HepG2 (cell line): ENCODE measurements at regions not wholly inside any gene's neighbourhood (a gene's known extent, or its start where the extent isn't known, plus 50 kb on each side); places are given as distances from the start of the nearest gene placed in this dataset.
A peak's percentile ranks its signal among the peaks of the same experiment; 100 is the strongest.

Source experiments
- AKAP8 ChIP-seq: sonication (generic); formaldehyde crosslinking; IDR thresholded peaks from 2 replicates; pipeline ENCODE4 v1.5.1; 2020; ENCODE audit warnings: mild to moderate bottlenecking, missing genetic modification reagents
- GMEB1 ChIP-seq: sonication (generic); formaldehyde crosslinking; IDR thresholded peaks from 2 replicates; pipeline ENCODE4 v1.5.1; 2020; ENCODE audit warnings: missing genetic modification reagents, mild to moderate bottlenecking, borderline replicate concordance
- HNF1A ChIP-seq, 2 experiments: sonication (generic) in 1 of 2; formaldehyde crosslinking in 1 of 2; IDR thresholded peaks; 2 replicates each; pipeline versions ENCODE4 v1.4.0 to v1.6.1; 2016 to 2020; ENCODE audit warnings: borderline replicate concordance in 1 of 2, low read depth in 1 of 2, mild to moderate bottlenecking in 1 of 2, missing genetic modification reagents in 1 of 2
- HNF4A ChIP-seq: sonication (generic); formaldehyde crosslinking; IDR thresholded peaks from 2 replicates; pipeline ENCODE4 v1.4.0; 2020; ENCODE audit warnings: missing genetic modification reagents
- NRL ChIP-seq: sonication (generic); formaldehyde crosslinking; IDR thresholded peaks from 2 replicates; pipeline ENCODE4 v1.5.0; 2020; ENCODE audit warnings: missing genetic modification reagents, mild to moderate bottlenecking, moderate library complexity, borderline replicate concordance
- PHF5A ChIP-seq: IDR thresholded peaks from one replicate; pipeline ENCODE4 v1.6.1; 2018; ENCODE audit warnings: low read depth, missing genetic modification reagents; ENCODE audit not compliant: unreplicated experiment
- POLR2AphosphoS5 ChIP-seq: IDR thresholded peaks from 2 replicates; pipeline ENCODE4 v1.6.1; 2012; ENCODE audit warnings: low read depth, low read length
- ZBTB34 ChIP-seq: sonication (generic); formaldehyde crosslinking; IDR thresholded peaks from 2 replicates; pipeline ENCODE4 v1.8.0; 2022; ENCODE audit warnings: mild to moderate bottlenecking, missing genetic modification reagents
- ZNF10 ChIP-seq: sonication (generic); formaldehyde crosslinking; IDR thresholded peaks from 2 replicates; pipeline ENCODE4 v1.4.0; 2020; ENCODE audit warnings: mild to moderate bottlenecking, low read depth, missing genetic modification reagents, borderline replicate concordance
- ZNF281 ChIP-seq: sonication (generic); formaldehyde crosslinking; IDR thresholded peaks from 2 replicates; pipeline ENCODE4 v1.4.0; 2020; ENCODE audit warnings: missing genetic modification reagents, borderline replicate concordance
- ZNF569 ChIP-seq: sonication (generic); formaldehyde crosslinking; IDR thresholded peaks from 2 replicates; pipeline ENCODE4 v1.5.0; 2020; ENCODE audit warnings: mild to moderate bottlenecking, missing genetic modification reagents, moderate library complexity, borderline replicate concordance
- ZSCAN5A ChIP-seq: sonication (generic); formaldehyde crosslinking; IDR thresholded peaks from 2 replicates; pipeline ENCODE4 v1.8.0; 2022; ENCODE audit warnings: mild to moderate bottlenecking, missing genetic modification reagents, borderline replicate concordance
- TF ChIP-seq, protein P1 (sequence below), 2 experiments: sonication (generic) in 1 of 2; formaldehyde crosslinking in 1 of 2; IDR thresholded peaks; 2 replicates each; pipeline versions ENCODE4 v1.5.1 to v1.6.1; 2011 to 2020; ENCODE audit warnings: borderline replicate concordance in 1 of 2, low read depth in 1 of 2, low read length in 1 of 2, mild to moderate bottlenecking in 1 of 2, missing genetic modification reagents in 1 of 2, moderate library complexity in 1 of 2

GRCh38 chr2:134132490-134132857 is 121.4 kb upstream of the MGAT5 start (continued):
- TF ChIP-seq ZSCAN5A: no peak; the same call in 1 of the 2 replicates
- no peak for TF ChIP-seq NRL (CRISPR knock-in tag)
- no peak for TF ChIP-seq GMEB1
- no peak for TF ChIP-seq ZNF569
- no peak for TF ChIP-seq ZNF10
- TF ChIP-seq POLR2AphosphoS5: no peak
- peak; percentile 52; the same call in 1 of the 2 replicates for TF ChIP-seq HNF1A (IDR thresholded peaks at IDR 0.05; ENCODE audit: low read depth)
- 0 out of 2 replicates have a peak, but pooled peaks have one; percentile 32 for TF ChIP-seq HNF1A (CRISPR knock-in tag; IDR thresholded peaks at IDR 0.05; ENCODE audit: borderline replicate concordance)
- TF ChIP-seq ZNF281 (CRISPR knock-in tag): peak; percentile 35; the same call in 1 of the 2 replicates
- TF ChIP-seq ZBTB34: 0 out of 2 replicates have a peak, but pooled peaks have one; percentile 28
- TF ChIP-seq, protein P1, sequence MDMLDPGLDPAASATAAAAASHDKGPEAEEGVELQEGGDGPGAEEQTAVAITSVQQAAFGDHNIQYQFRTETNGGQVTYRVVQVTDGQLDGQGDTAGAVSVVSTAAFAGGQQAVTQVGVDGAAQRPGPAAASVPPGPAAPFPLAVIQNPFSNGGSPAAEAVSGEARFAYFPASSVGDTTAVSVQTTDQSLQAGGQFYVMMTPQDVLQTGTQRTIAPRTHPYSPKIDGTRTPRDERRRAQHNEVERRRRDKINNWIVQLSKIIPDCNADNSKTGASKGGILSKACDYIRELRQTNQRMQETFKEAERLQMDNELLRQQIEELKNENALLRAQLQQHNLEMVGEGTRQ (IDR thresholded peaks at IDR 0.05; ENCODE audit: low read depth, low read length): peak; percentile 37; the same call in 1 of the 2 replicates
- TF ChIP-seq, protein P1 (CRISPR knock-in tag; IDR thresholded peaks at IDR 0.05; ENCODE audit: borderline replicate concordance): peak; percentile 76; the same call in 1 of the 2 replicates
- TF ChIP-seq PHF5A: peak; percentile 29
- no peak for TF ChIP-seq AKAP8 (CRISPR knock-in tag)
- TF ChIP-seq HNF4A: peak; percentile 97
